Frontal cortex (tissue), 3 donors: ENCODE measurements at regions not wholly inside any gene's neighbourhood (a gene's known extent, or its start where the extent isn't known, plus 50 kb on each side); places are given as distances from the start of the nearest gene placed in this dataset.

Experiments
- DNase-seq, 2 donors: peaks; one replicate each; pipeline ENCODE4 v3.0.0; 2012; ENCODE audit warnings: low spot score in 2 of 2
- FAIRE-seq: peaks from 2 replicates; lab custom pipeline; 2012; peaks lifted over from hg19 to GRCh38; lab: Jason Lieb, UNC
- donor health status: control.
- donor health status: control.
- donor health status: control.

DNA sequence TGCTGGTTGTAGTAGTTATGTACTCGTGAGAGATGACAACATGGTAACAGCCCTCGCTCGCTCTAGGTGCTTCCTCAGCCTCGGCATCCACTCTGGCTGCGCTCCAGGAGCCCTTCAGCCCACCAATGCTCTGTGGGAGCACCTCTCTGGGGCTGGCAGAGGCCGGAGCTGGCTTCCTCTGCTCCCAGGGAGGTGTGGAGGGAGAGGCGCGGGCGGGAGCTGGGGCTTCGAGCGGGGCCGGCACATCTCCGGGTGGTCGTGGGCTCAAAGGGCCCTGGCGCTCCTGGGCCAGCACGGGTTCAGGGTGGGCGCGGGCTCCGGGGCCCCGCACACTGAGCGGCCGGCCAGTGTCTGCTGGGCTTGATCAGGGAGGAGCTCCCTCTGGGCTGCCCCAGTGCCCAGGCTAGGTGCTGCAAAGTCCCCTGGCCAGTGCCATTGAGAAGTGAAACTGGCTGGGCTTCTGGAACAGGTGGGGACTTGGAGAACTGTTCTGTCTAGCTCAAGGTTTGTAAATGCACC, 1012.1 kb downstream of the CNTNAP5 start:
- FAIRE-seq (no peak), DNase-seq (no peak)

DNA sequence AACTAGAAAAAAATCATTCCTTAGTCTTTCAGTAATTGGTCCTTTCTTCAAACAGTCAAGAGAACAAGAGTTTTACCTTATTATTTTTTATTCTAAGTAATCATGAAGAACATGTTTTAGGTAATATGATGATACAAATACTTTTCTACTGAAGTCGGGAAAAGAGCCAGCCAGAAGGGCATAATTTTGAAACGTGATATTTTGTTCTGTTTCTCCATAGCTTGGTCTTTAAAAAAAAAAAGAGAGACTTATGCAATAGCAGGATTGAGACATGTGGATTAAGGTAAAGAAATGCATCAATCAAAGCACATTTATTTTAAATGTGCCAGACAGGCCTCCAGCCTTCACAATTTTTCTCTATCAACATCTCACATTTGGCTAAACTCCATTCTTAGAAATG, 1016.8 kb downstream of the CNTNAP5 start:
- DNase-seq (no peak), FAIRE-seq (no peak)

DNA sequence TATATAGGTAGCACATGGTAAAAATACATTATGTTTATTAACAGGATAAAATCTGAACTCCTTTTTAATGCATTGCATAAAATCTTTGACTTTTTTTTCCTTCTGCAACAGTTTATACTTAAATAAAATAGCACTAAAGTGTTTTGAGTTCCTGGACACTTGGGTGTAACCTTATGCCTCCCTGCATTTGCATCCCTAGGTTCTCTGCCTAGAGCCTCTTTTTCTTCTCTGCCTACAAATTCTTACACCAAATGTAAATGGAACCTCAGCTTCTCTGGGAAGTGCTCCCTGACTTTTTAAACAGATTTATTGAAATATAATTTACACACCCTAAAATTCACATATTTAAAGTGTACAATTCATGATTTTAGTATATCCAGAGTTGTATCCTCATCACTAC, 1017.6 kb downstream of the CNTNAP5 start:
- FAIRE-seq (no peak), DNase-seq (no peak)

DNA sequence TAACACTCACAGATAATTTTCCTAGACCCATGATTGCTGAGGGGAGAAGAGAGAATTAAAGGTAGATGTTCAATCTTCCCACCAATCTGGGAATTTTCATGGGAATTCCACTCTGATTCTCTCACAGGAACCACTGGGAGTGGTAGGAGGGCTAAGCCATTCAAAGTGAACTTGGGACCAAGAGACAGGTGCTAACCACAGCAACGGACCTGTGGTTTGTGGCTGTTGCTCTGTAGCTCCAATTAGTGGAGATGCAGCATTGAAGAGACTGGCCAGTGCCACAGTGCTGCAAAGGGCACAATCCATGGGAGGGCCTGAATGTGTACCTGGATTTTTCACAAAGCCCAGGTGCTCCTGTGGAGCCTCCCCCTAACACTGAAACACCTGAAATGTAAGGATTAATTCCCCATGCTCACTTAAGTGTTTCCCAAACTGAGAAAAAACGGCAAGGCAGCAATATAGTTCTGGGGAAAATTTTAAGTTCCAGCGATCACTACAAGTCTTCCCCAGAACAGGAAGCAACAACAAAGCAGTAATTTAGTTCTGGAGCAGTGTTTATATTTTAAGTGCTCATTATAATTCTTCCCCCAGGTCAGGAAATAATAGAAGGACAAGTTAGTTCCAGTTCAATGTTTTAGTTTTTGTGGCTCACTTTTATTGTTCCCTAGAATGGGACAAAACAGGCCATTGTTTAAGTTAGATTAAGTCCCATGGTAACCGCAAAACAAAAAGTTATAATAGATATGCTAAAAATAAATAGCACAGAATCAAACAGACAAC, 1045.8 kb downstream of the CNTNAP5 start:
- DNase-seq (no peak), FAIRE-seq (no peak)

DNA sequence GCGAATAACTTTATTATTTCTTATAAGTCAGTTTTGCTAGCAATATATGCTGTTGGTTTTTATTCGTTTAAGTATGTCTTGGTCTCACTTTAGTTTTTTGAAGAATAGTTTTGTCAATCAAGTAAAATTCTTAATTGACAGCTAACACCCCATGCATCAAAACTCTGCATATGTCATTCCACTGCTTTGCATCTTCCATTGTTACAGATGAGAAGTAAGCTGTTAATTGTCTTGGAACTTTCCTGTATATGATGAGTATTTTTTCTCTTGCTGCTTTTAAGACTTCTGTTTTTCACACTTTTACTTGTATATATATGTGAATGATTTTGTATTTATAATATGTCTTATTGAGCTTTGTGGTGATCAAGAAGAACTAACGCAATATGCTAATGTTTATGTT, 1048.4 kb downstream of the CNTNAP5 start:
- FAIRE-seq: no peak
- no peak for DNase-seq

DNA sequence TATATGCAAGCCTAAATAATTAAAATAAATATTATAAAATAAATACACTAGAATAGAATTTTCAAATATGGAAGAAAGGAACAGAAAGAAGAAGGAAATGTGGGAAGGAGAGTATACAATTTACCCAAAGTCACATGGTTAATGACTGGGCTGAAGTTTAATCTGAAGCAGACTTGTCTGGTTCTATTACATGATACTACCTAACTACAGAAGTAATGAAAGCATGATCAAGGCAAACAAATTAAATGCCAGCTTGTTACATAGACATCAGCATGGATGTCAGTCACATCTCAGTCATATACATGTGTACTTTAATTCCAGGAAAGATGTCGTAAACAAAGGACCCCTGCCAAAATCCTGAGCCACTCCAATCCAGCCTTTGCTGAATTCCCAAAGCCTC, 1060.8 kb downstream of the CNTNAP5 start:
- no peak for FAIRE-seq
- DNase-seq: no peak

DNA sequence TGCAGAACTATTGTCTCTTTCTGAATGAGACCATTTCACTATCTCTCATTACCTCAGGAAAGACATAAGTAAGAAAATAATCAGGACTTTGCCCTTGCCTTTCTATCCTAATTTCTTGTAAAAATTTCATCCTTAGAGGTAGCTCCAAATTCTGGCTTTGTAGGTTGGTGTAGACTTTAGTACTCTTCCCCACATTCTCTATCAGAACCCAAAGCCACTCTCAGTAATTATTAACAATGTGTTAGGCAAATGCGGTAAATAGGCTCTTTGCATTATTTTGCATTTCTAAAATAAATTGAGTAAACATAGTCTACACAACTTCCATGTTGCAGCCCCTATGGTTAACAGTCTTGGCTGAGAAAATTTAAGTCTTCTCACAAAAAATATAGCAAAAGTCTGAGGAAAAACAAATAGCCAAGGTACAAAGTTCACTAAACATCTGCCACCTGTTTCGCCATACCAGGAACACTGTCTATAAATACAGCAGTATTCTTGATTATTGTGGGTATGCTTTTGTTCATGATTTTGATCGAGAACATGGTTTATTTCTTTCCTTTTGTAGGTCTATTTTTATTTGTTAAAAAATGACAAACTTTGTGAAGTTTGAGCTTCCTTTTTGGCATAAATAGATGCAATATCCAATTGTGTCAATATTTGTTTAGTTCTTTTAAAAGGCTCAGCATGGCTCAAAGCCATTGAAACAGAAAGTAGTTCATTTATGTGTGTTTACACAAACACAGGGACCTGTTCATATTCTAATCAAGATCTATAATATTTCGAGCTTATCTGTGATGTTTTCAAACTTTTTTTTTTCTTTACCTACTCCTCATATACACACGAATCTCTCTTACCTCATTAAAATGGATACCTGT, 1061.5 kb downstream of the CNTNAP5 start:
- FAIRE-seq: no peak
- DNase-seq: no peak

DNA sequence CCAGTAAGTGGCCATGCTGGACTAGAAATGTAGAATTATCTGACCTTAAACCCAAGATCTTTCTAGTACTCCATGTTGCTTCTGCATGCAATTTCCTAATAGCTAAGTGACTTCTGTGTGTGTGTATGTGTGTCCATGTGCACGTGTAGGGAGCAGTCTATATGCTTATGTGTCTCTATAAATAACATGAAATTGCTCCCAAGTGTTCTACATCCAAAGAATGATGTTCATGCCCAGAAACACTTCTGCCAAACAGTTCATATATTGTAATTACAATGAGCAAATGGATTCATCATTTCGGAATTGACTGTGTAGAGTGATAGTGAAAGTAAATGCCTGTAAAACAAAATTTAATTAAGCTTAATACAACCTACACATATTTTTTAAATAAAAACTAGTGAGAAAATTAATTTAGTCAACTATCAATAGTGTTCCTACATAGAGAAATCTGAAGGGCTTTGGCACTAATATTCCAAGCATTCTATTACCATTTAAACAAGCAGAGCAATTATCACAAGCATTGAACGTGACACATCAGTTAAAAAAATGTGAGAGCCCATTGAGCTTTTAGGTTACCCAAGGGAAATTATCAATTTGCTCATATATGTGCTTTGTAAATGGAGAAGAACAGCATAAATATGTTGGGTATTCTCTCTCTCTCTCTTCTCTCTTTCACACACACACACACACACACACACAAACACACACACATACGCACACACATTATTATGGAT, 1067.4 kb downstream of the CNTNAP5 start:
- DNase-seq (no peak), FAIRE-seq (no peak)

DNA sequence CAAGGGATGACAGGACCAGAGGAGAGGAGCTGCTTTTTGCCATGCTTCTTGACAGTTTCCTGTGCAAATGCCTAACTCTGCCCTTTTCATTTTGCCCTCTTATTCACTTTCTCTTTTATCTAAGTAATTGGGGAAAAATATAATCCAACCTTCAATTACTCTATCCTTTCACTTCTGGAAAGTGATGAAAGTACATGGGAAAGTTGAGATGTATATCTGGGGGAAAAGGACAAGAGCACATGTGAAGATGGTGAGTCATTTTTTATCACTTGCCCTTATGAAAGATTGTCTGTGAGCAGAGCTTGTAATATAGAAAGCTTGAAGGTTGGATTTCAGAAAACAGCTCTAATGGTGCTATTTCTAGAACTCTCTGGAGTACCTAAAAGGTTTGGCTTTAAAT, 1070.7 kb downstream of the CNTNAP5 start:
- no peak for DNase-seq
- FAIRE-seq: no peak

DNA sequence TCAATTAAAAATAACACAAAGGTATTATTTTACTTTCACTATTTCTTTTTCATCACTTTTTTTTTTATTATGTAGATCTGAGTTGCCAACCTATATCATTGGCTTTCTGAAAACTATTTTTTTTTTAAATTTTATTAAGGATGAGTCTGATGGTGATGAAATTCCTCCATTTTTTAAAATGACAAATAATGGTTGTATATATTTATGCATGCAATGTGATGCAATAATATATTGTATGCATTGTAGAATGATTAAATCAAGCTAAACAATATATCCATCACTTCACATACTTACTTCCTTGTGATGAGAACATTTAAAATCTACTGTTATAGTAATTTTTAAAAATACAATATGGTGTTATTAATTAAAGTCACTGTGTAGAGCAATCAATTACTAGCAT, 1081.6 kb downstream of the CNTNAP5 start:
- FAIRE-seq (no peak), DNase-seq (no peak)

DNA sequence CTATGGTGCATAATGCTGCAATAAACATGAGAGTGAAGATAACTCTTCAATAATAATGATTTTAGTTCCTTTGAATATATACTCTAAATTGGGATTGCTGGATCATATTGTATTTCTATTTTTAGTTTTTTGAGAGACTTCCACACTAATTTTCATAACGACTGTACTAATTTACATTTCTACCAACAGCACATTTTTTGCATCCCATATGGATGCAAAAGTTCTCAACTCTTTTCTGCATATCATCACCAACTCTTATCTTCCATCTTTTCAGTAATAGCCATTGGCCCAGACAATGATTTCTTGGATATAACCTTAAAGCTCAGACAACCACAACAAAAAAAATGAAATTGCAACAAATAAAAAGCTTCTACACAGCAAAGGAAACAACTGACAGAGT, 1082.4 kb downstream of the CNTNAP5 start:
- FAIRE-seq (no peak), DNase-seq (no peak)

DNA sequence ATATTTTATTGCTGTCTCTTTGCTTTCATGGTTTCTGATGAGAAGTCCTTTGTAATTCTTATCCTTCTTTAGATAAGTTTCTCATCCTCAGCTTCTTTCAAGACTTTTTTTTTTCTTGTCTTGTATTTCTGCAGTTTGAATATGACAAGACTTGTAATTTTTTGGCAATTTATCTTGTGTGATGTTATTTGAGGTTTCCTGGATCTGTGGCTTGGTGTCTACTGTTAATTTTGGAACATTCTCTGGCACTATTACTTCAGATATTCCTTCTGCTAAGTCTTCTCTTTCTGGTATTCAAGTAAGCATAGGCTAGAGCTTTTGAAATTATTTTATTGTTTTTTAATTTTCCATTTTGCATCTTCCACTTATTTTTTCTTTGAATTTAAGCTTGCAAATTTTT, 1083.2 kb downstream of the CNTNAP5 start:
- FAIRE-seq (no peak), DNase-seq (no peak)

DNA sequence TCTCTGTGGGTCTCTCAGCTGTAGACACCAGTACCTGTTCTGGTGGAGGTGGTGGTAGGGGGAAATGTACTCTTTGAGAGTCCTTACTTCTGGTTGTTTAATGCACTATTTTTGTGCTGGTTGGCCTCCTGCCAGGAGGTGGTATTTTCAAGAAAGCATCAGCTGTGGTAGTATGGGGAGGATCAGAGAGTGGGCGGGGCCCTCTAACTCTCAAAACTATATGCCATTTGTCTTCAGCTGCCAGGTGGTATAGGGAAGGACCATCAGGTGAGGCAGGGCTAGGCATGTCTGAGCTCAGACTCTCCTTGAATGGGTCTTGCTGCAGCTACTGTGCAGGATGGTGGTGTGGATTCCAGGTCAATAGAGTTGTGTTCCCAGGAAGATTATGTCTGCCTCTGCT, 1100.8 kb downstream of the CNTNAP5 start:
- FAIRE-seq: no peak

DNA sequence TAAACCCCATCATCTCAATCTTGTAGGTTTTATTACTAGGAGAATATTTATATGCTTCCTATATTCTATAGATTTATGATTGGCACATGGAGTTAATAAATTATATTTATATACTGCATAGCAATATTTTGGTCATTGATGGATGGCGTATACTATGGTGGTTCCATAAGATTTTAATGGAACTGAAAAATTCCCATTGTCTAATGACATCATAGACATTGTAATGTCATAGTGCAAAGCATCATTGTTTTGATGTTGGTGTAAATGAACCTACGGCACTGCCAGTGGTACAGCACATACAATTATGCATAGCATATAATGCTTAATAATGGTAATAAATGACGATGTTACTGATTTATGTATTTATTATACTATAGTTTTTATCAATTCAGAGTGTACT, 1135.9 kb downstream of the CNTNAP5 start:
- FAIRE-seq (no peak), DNase-seq (no peak)

More for the DNA sequence above, 1100.8 kb downstream of the CNTNAP5 start:
- DNase-seq: no peak

DNA sequence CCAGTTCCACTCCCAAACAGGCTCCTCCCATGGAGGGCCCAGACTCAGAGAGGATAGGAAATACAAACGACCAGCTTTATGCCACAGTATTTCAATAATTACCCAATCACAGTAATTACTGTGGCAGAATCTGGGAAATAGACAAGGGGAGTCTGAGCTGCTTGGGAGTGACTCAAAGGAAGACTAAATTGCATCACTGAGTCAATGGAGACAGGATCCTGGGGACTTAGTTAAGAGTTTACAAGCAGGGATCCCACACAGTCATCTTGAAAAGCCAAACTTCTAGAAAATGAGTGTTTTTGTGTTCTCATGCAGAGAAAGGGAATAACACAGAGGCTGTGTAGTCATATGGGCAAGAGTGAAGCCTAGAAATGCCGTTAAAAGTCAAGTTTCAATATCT, 1142.1 kb downstream of the CNTNAP5 start:
- no peak for DNase-seq
- no peak for FAIRE-seq

DNA sequence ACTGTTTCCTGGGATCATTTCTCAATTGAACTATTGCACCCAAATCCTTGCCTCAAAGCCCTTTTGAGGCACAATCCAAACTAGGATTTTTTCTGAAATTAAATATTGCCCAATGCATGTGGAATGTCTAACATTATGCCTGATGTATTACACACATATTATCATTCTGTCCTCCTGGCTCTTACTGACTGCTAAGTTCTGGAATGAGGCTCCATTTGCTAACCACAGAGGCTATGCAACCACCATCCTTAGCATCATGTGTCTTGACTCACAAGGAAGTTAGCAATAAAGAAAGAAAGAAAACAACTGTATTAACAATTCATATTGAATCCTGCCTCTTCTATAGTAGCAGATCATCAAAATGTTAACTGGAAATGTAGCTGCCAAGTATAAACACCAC, 1142.7 kb downstream of the CNTNAP5 start:
- no peak for FAIRE-seq
- DNase-seq: no peak

DNA sequence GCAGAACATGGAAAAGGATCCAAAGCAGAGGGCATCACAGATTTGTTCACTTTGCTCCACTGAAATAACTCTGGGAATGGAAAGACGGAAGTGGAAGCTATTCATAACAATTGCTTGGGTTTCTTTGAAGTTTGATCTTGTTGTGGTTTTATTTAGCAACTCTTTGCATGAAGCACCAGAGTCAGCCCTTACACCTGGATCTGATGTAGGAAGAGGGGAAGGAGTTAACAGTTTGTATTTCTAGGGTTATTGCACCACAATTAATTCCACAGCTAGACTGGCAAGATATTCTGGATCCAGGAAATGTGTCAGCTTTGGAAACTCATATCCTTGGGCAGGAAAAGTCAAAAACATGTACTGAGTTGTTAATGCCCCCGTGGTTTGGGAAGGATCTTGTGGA, 1143.4 kb downstream of the CNTNAP5 start:
- no peak for FAIRE-seq

DNA sequence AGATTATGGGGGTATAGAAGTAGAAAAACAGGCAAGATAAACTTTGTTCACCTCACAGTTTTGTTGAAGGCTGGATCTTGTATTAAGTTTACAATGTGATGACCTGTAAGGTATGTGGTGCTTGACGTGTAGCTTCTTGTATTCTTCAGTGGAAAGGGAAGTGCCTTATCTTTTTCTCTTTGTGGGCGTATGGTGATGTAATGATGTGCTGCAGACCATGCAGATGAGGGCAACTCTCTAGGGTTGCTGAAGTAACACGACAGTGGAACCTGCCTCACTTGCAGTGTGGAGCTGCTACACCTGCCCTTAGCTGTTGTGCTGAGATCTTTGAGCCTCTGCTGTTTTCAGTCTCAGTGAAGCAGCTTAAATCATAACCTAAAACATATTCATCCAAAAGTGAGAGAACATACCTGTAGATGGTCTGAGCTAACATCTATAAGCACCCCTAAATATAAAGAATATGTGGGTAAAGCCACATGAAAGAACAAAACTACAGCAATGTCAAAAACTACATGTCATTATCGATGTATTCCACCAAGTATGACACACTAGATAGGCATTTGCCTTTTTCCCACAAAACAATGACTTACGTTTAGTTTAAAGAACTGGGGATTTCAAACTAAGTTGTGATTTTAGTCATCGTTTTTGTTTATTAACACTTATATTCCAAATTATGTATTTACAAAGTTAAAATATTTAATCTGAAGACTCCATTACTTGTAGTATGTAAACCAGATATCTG, 1144.1 kb downstream of the CNTNAP5 start:
- FAIRE-seq (no peak), DNase-seq (no peak)

More for the DNA sequence above, 1143.4 kb downstream of the CNTNAP5 start:
- no peak for DNase-seq

DNA sequence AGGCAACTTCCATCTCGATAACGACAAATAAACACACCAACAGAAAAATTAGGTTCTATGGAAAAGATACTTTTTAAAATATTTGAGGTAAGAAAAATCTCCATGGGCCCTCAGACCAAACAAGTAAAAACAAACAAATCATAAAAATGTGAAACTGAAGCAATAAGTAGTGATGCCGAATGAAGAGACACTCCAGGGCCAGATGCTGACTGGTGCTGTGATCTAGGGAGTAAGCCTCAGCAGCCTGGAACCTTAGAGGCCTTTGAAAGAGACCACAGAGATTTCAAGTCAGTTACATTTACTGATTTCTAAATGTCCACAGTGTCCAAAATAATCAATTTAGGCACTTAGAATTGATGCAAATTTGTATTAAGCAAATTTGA, 1144.7 kb downstream of the CNTNAP5 start:
- FAIRE-seq (no peak), DNase-seq (no peak)

DNA sequence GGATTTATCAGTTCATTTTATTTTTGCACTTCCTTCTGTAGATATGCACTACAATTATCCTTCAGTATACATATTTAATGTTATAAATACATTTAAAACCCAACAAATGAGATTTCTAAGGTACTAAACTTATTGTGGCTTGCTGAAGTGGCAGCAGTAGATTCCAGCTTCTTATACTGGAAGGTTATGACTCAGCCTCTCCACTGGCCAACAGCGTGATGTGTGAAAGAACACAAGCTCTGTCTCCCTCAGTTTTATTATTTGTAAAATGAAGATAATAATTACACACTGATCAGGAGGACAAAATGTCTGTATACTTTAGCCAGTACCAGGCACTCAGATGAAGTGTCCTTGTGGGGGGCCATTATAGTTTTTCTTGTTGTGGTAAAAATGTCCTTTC, 1147.1 kb downstream of the CNTNAP5 start:
- DNase-seq: no peak
- no peak for FAIRE-seq
